H1 (cell line): ENCODE measurements at regions not wholly inside any gene's neighbourhood (a gene's known extent, or its start where the extent isn't known, plus 50 kb on each side); places are given as distances from the start of the nearest gene placed in this dataset.

Source experiments
- CHD7 ChIP-seq: fragments of 300-600 bp; sonication (generic); IDR thresholded peaks from 2 replicates; pipeline ENCODE4 v1.7.1; 2012; ENCODE audit warnings: low read length, moderate library complexity, mild to moderate bottlenecking, inconsistent platforms; ENCODE audit not compliant: insufficient replicate concordance

GRCh38 chr9:18146329-18146728, 327.6 kb upstream of the ADAMTSL1 start (continued):
- peak; percentile 92 for TF ChIP-seq CHD7
